ENCODE measurements at regions not wholly inside any gene's neighbourhood (a gene's known extent, or its start where the extent isn't known, plus 50 kb on each side); places are given as distances from the start of the nearest gene placed in this dataset.

GRCh38 chr11:31947051-31947450, 135.9 kb upstream of the PAX6 start:
- intact Hi-C loops (cut with micrococcal nuclease), result no loop called here
- DNase-seq (ENCODE audit: unreplicated experiment), result no peak

GRCh38 chr11:31943056-31943780, 132.1 kb upstream of the PAX6 start:
- no peaks in the 10 kb centered on the region for H3K9me3 Mint-ChIP-seq (ENCODE audit: unreplicated experiment)
- H3K27ac Mint-ChIP-seq (ENCODE audit: low read depth, unreplicated experiment), result no peak overlapping the region
- intact Hi-C loops (cut with micrococcal nuclease), result no loop called here
- BruUV-seq (replicated peaks), result no TSS peak
- POLR2A ChIA-PET, result no interaction called here
- no peak for DNase-seq (ENCODE audit: unreplicated experiment)
- no peak overlapping the region for H3K4me3 Mint-ChIP-seq (ENCODE audit: unreplicated experiment)
- no peaks in the 10 kb centered on the region for H3K4me1 Mint-ChIP-seq (ENCODE audit: insufficient read depth, unreplicated experiment)
- CTCF ChIA-PET, result no interaction called here
- no peaks in the 10 kb centered on the region for H3K36me3 Mint-ChIP-seq (ENCODE audit: insufficient read depth, unreplicated experiment)
- no peak for TF ChIP-seq CTCF (IDR thresholded peaks at IDR 0.05; ENCODE audit: unreplicated experiment)
- no peaks in the 10 kb centered on the region for H3K27me3 Mint-ChIP-seq (ENCODE audit: insufficient read depth, unreplicated experiment)

More at GRCh38 chr11:31947051-31947450, 135.9 kb upstream of the PAX6 start:
- TF ChIP-seq CTCF (IDR thresholded peaks at IDR 0.05; ENCODE audit: unreplicated experiment), result no peak
- Mint-ChIP-seq H3K27ac (ENCODE audit: low read depth, unreplicated experiment) (no peak overlapping the region), H3K4me1 (ENCODE audit: insufficient read depth, unreplicated experiment) (no peaks in the 10 kb centered on the region), H3K4me3 (ENCODE audit: unreplicated experiment) (no peak overlapping the region), H3K27me3 (ENCODE audit: insufficient read depth, unreplicated experiment) (no peaks in the 10 kb centered on the region), H3K36me3 (ENCODE audit: insufficient read depth, unreplicated experiment) (no peaks in the 10 kb centered on the region), H3K9me3 (ENCODE audit: unreplicated experiment) (no peaks in the 10 kb centered on the region)
- ChIA-PET POLR2A (no interaction called here), CTCF (interaction anchor here (0.7 to 1.1 kb wide), 3 partner anchors 57 to 275 kb away, joined by 3 to 6 read pairs (median 4); no protein-coding TSS in a partner anchor)
- BruUV-seq (replicated peaks), result no TSS peak

DNA sequence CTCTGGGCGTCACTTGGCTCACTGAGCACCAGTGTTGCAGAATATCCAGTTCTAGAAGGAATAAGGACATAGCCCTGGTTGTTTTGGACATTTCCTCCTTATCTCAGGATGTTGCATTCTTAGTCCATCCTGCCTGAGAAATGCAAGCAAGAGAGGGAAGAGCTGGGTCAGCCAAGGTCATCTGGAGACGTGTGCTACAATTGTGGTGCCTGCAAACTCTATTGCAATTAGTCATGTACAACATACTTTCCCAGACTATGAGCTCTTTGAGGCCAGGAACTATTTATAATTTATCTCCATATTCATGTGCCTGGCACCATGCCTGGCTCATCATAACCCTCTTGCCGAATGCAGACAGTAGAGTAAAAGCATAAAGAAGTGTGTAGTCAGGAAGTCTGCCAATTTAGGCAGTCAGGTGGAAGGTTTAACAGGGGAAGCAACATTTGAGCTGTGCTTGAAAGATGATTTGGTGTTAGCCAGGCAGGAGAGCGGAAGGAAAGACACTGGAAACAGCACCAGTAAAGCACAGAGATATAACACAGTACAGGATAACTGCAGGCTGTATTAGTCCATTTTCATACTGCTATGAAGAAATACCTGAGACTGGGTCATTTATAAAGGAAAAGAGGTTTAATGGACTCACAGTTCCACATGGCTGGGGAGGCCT, 129.4 kb upstream of the PAX6 start:
- Mint-ChIP-seq H3K27ac (ENCODE audit: low read depth, unreplicated experiment) (no peak overlapping the region), H3K9me3 (ENCODE audit: unreplicated experiment) (no peaks in the 10 kb centered on the region), H3K36me3 (ENCODE audit: insufficient read depth, unreplicated experiment) (no peaks in the 10 kb centered on the region), H3K4me3 (ENCODE audit: unreplicated experiment) (no peak overlapping the region), H3K4me1 (ENCODE audit: insufficient read depth, unreplicated experiment) (no peaks in the 10 kb centered on the region), H3K27me3 (ENCODE audit: insufficient read depth, unreplicated experiment) (peaks cover 10% of the 10 kb centered on the region)
- intact Hi-C loops (cut with micrococcal nuclease), result no loop called here
- no peak for TF ChIP-seq CTCF (IDR thresholded peaks at IDR 0.05; ENCODE audit: unreplicated experiment)
- BruUV-seq (replicated peaks), result no TSS peak
- no peak for DNase-seq (ENCODE audit: unreplicated experiment)
- CTCF ChIA-PET, result no interaction called here
- POLR2A ChIA-PET, result no interaction called here

GRCh38 chr11:31939004-31939403, 127.9 kb upstream of the PAX6 start:
- DNase-seq (ENCODE audit: unreplicated experiment), result no peak
- no peak overlapping the region for H3K27ac Mint-ChIP-seq (ENCODE audit: low read depth, unreplicated experiment)
- H3K4me3 Mint-ChIP-seq (ENCODE audit: unreplicated experiment), result no peak overlapping the region
- intact Hi-C loops (cut with micrococcal nuclease), result no loop called here
- ChIA-PET CTCF (no interaction called here), POLR2A (no interaction called here)
- no TSS peak for BruUV-seq (replicated peaks)
- H3K9me3 Mint-ChIP-seq (ENCODE audit: unreplicated experiment), result no peaks in the 10 kb centered on the region
- H3K27me3 Mint-ChIP-seq (ENCODE audit: insufficient read depth, unreplicated experiment), result peaks cover 10% of the 10 kb centered on the region
- TF ChIP-seq CTCF (IDR thresholded peaks at IDR 0.05; ENCODE audit: unreplicated experiment), result no peak
- H3K36me3 Mint-ChIP-seq (ENCODE audit: insufficient read depth, unreplicated experiment), result no peaks in the 10 kb centered on the region
- H3K4me1 Mint-ChIP-seq (ENCODE audit: insufficient read depth, unreplicated experiment), result no peaks in the 10 kb centered on the region

All from MCF 10A (cell line).